Karpas-422 (cell line): ENCODE measurements at regions not wholly inside any gene's neighbourhood (a gene's known extent, or its start where the extent isn't known, plus 50 kb on each side); places are given as distances from the start of the nearest gene placed in this dataset.

Source experiments
- DNase-seq: peaks from one replicate; pipeline ENCODE4 v3.0.0-alpha.2; 2015
- H2AFZ ChIP-seq: fragments of 200-600 bp; sonication (generic); 2 replicates; pipeline ENCODE4 v1.6.1; 2014; ENCODE audit warnings: antibody characterized with exemption, low read length, mixed read lengths
- H3K27ac ChIP-seq: fragments of 200-600 bp; sonication (generic); 2 replicates; pipeline ENCODE4 v1.5.1; 2014; ENCODE audit warnings: mild to moderate bottlenecking, low read length, moderate library complexity
- H3K27me3 ChIP-seq: fragments of 200-600 bp; sonication (generic); 2 replicates; pipeline ENCODE4 v1.6.1; 2014; ENCODE audit warnings: low read length, mixed read lengths
- H3K36me3 ChIP-seq: fragments of 200-600 bp; sonication (generic); 2 replicates; pipeline ENCODE4 v1.6.1; 2014; ENCODE audit warnings: low read length, mixed read lengths; ENCODE audit not compliant: insufficient read depth
- H3K4me1 ChIP-seq: fragments of 200-600 bp; sonication (generic); 2 replicates; pipeline ENCODE4 v1.6.1; 2014; ENCODE audit warnings: mild to moderate bottlenecking, low read length, mixed read lengths
- H3K4me2 ChIP-seq: fragments of 200-600 bp; sonication (generic); 2 replicates; pipeline ENCODE4 v1.6.1; 2014; ENCODE audit warnings: low read length, low read depth, mild to moderate bottlenecking; ENCODE audit not compliant: poor library complexity, severe bottlenecking
- H3K4me3 ChIP-seq: fragments of 200-600 bp; sonication (generic); 2 replicates; pipeline ENCODE4 v1.5.1; 2014; ENCODE audit warnings: mild to moderate bottlenecking, antibody characterized with exemption, low read length, mixed read lengths
- H3K79me2 ChIP-seq: fragments of 200-600 bp; sonication (generic); 2 replicates; pipeline ENCODE4 v1.6.1; 2014; ENCODE audit warnings: mild to moderate bottlenecking, low read length, mixed read lengths
- H3K9ac ChIP-seq: fragments of 200-600 bp; sonication (generic); 2 replicates; pipeline ENCODE4 v1.6.0; 2014; ENCODE audit warnings: low read length
- H3K9me2 ChIP-seq: fragments of 200-600 bp; sonication (generic), shearing (Covaris generic); replicated peaks from 2 replicates; pipeline ENCODE4 v1.6.0; 2014; ENCODE audit warnings: mild to moderate bottlenecking, low read length, moderate library complexity; ENCODE audit not compliant: insufficient read depth
- H3K9me3 ChIP-seq: fragments of 300-700, 200-600 bp; sonication (generic); 2 replicates; pipeline ENCODE4 v1.6.1; 2014; ENCODE audit warnings: low read length, mixed read lengths
- H4K20me1 ChIP-seq: fragments of 200-600 bp; sonication (generic); 2 replicates; pipeline ENCODE4 v1.6.1; 2014; ENCODE audit warnings: mild to moderate bottlenecking, antibody characterized with exemption, low read length, low read depth; ENCODE audit not compliant: insufficient read depth

- Histone ChIP-seq H3K4me3 (no peak overlapping the region), H3K4me2 (no peak overlapping the region)
These were observed 201.2 kb downstream of the SUCLG1 start for GRCh38 chr2:84257831-84258230.

GRCh38 chr2:84251651-84252302 lies 207.3 kb downstream of the SUCLG1 start:
- Histone ChIP-seq H3K4me3 (no peak overlapping the region), H3K9ac (no peak overlapping the region), H3K4me2 (no peak overlapping the region), H3K4me1 (no peaks in the 10 kb centered on the region), H3K9me2 (no peaks in the 10 kb centered on the region), H4K20me1 (no peaks in the 10 kb centered on the region), H3K9me3 (no peaks in the 10 kb centered on the region), H3K27ac (no peak overlapping the region), H2AFZ (no peak overlapping the region), H3K79me2 (no peaks in the 10 kb centered on the region), H3K36me3 (no peaks in the 10 kb centered on the region), H3K27me3 (no peaks in the 10 kb centered on the region)
- DNase-seq = no peak

More at GRCh38 chr2:84257831-84258230, 201.2 kb downstream of the SUCLG1 start:
- no peak overlapping the region for H2AFZ ChIP-seq
- no peak overlapping the region for H3K9ac ChIP-seq
- DNase-seq = no peak
- H3K9me2 ChIP-seq = no peaks in the 10 kb centered on the region
- H3K79me2 ChIP-seq = no peaks in the 10 kb centered on the region
- no peaks in the 10 kb centered on the region for H3K27me3 ChIP-seq
- H3K36me3 ChIP-seq = no peaks in the 10 kb centered on the region
- no peaks in the 10 kb centered on the region for H4K20me1 ChIP-seq
- no peaks in the 10 kb centered on the region for H3K4me1 ChIP-seq
- no peak overlapping the region for H3K27ac ChIP-seq
- H3K9me3 ChIP-seq = no peaks in the 10 kb centered on the region

GRCh38 chr2:84249140-84249539 lies 209.9 kb downstream of the SUCLG1 start:
- Histone ChIP-seq H3K27ac (no peak overlapping the region), H3K4me3 (no peak overlapping the region), H3K9me3 (no peaks in the 10 kb centered on the region), H3K36me3 (no peaks in the 10 kb centered on the region), H3K27me3 (no peaks in the 10 kb centered on the region), H3K9ac (no peak overlapping the region), H2AFZ (no peak overlapping the region), H3K9me2 (no peaks in the 10 kb centered on the region), H3K4me1 (no peaks in the 10 kb centered on the region), H3K79me2 (no peaks in the 10 kb centered on the region), H3K4me2 (no peak overlapping the region), H4K20me1 (no peaks in the 10 kb centered on the region)
- no peak for DNase-seq

- Histone ChIP-seq H4K20me1 (no peaks in the 10 kb centered on the region), H3K4me2 (no peak overlapping the region), H3K79me2 (no peaks in the 10 kb centered on the region)
These were observed 211.5 kb downstream of the SUCLG1 start for GRCh38 chr2:84247532-84247931.

GRCh38 chr2:84243788-84244733 lies 215.0 kb downstream of the SUCLG1 start:
- H4K20me1 ChIP-seq = no peaks in the 10 kb centered on the region
- no peak overlapping the region for H3K9ac ChIP-seq
- DNase-seq = no peak
- H3K79me2 ChIP-seq = no peaks in the 10 kb centered on the region
- no peaks in the 10 kb centered on the region for H3K9me2 ChIP-seq
- no peaks in the 10 kb centered on the region for H3K27me3 ChIP-seq
- no peaks in the 10 kb centered on the region for H3K4me1 ChIP-seq
- H3K4me3 ChIP-seq = no peak overlapping the region
- H3K9me3 ChIP-seq = no peaks in the 10 kb centered on the region
- H3K4me2 ChIP-seq = no peak overlapping the region
- H3K27ac ChIP-seq = no peak overlapping the region
- H2AFZ ChIP-seq = no peak overlapping the region
- no peaks in the 10 kb centered on the region for H3K36me3 ChIP-seq

More at GRCh38 chr2:84247532-84247931, 211.5 kb downstream of the SUCLG1 start:
- no peaks in the 10 kb centered on the region for H3K9me3 ChIP-seq
- H3K4me3 ChIP-seq = no peak overlapping the region
- no peak for DNase-seq
- H3K4me1 ChIP-seq = no peaks in the 10 kb centered on the region
- no peaks in the 10 kb centered on the region for H3K36me3 ChIP-seq
- no peak overlapping the region for H2AFZ ChIP-seq
- H3K27ac ChIP-seq = no peak overlapping the region
- no peaks in the 10 kb centered on the region for H3K9me2 ChIP-seq
- H3K27me3 ChIP-seq = no peaks in the 10 kb centered on the region
- H3K9ac ChIP-seq = no peak overlapping the region

GRCh38 chr2:84238907-84239306 lies 220.2 kb downstream of the SUCLG1 start:
- H3K27me3 ChIP-seq = no peaks in the 10 kb centered on the region
- no peak overlapping the region for H3K9ac ChIP-seq
- no peaks in the 10 kb centered on the region for H4K20me1 ChIP-seq
- no peak overlapping the region for H3K4me2 ChIP-seq
- no peaks in the 10 kb centered on the region for H3K36me3 ChIP-seq
- H3K4me3 ChIP-seq = no peak overlapping the region
- H3K79me2 ChIP-seq = no peaks in the 10 kb centered on the region
- H2AFZ ChIP-seq = no peak overlapping the region
- no peaks in the 10 kb centered on the region for H3K9me2 ChIP-seq
- no peak for DNase-seq
- no peaks in the 10 kb centered on the region for H3K4me1 ChIP-seq
- H3K9me3 ChIP-seq = no peaks in the 10 kb centered on the region
- no peak overlapping the region for H3K27ac ChIP-seq

GRCh38 chr2:84236288-84236687 lies 222.8 kb downstream of the SUCLG1 start:
- Histone ChIP-seq H3K4me3 (no peak overlapping the region), H3K9me3 (no peaks in the 10 kb centered on the region), H3K36me3 (no peaks in the 10 kb centered on the region), H3K9ac (no peak overlapping the region), H3K4me2 (no peak overlapping the region), H3K27me3 (no peaks in the 10 kb centered on the region), H2AFZ (no peak overlapping the region), H3K79me2 (no peaks in the 10 kb centered on the region), H3K9me2 (no peaks in the 10 kb centered on the region), H3K4me1 (no peaks in the 10 kb centered on the region), H3K27ac (no peak overlapping the region), H4K20me1 (no peaks in the 10 kb centered on the region)
- no peak for DNase-seq

GRCh38 chr2:84234103-84234502 lies 225.0 kb downstream of the SUCLG1 start:
- H4K20me1 ChIP-seq = no peaks in the 10 kb centered on the region
- no peak overlapping the region for H3K27ac ChIP-seq
- H3K36me3 ChIP-seq = no peaks in the 10 kb centered on the region
- no peak for DNase-seq
- no peaks in the 10 kb centered on the region for H3K4me1 ChIP-seq
- no peak overlapping the region for H2AFZ ChIP-seq
- no peak overlapping the region for H3K4me2 ChIP-seq
- no peaks in the 10 kb centered on the region for H3K79me2 ChIP-seq
- no peak overlapping the region for H3K9ac ChIP-seq
- no peaks in the 10 kb centered on the region for H3K27me3 ChIP-seq
- no peaks in the 10 kb centered on the region for H3K9me3 ChIP-seq
- no peak overlapping the region for H3K4me3 ChIP-seq
- H3K9me2 ChIP-seq = no peaks in the 10 kb centered on the region
